ENCODE measurements at regions not wholly inside any gene's neighbourhood (a gene's known extent, or its start where the extent isn't known, plus 50 kb on each side); places are given as distances from the start of the nearest gene placed in this dataset.

DNA sequence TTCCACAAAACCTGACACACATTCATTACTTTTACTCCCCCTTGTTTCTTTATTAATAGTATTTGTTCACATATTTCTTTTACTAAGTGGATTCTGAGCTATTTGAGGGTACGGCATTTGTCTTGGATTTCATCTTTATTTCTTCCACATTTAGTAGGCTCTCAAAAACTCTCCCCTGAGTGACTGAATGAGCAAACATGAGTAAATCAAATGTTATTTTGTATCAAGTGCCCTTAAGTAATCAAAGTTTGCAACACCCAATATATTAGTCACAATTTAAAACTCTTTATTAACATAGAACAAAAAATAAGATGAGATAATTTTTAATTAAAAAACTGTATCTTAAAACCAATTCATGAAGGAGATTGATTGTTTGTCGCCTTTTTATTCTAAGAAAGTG, 1101.9 kb upstream of the TENM4 start:
- ATAC-seq = no peak

GRCh38 chr11:80538040-80538439, 1097.2 kb upstream of the TENM4 start:
- TF ChIP-seq ARNTL (CRISPR knock-in tag; IDR thresholded peaks at IDR 0.05; ENCODE audit: borderline replicate concordance, low read depth) (no peak), BACH2 (CRISPR knock-in tag; IDR thresholded peaks at IDR 0.05; ENCODE audit: borderline replicate concordance) (no peak), TOX (CRISPR knock-in tag; IDR thresholded peaks at IDR 0.05; ENCODE audit: borderline replicate concordance) (no peak), OSR1 (CRISPR knock-in tag; IDR thresholded peaks at IDR 0.05) (no peak), CSRNP3 (CRISPR knock-in tag; IDR thresholded peaks at IDR 0.05) (no peak), POU6F1 (CRISPR knock-in tag; IDR thresholded peaks at IDR 0.05; ENCODE audit: borderline replicate concordance, low read depth) (no peak), ZFP3 (CRISPR knock-in tag; IDR thresholded peaks at IDR 0.05) (no peak), ZNF8 (CRISPR knock-in tag; IDR thresholded peaks at IDR 0.05) (no peak)
- no peak for ATAC-seq

More for the DNA sequence above, 1101.9 kb upstream of the TENM4 start:
- no peak for TF ChIP-seq SNAI2 (CRISPR knock-in tag; IDR thresholded peaks at IDR 0.05)

- no peak for ATAC-seq
- no peak for TF ChIP-seq POU6F1 (CRISPR knock-in tag; IDR thresholded peaks at IDR 0.05; ENCODE audit: borderline replicate concordance, low read depth)
- TF ChIP-seq OSR1 (CRISPR knock-in tag; IDR thresholded peaks at IDR 0.05) = no peak
- no peak for TF ChIP-seq ZFP30 (CRISPR knock-in tag; IDR thresholded peaks at IDR 0.05)
These were observed 1092.6 kb upstream of the TENM4 start for GRCh38 chr11:80533463-80533862.

GRCh38 chr11:80532633-80533232, 1091.9 kb upstream of the TENM4 start:
- ATAC-seq = no peak

More at GRCh38 chr11:80532633-80533232, 1091.9 kb upstream of the TENM4 start:
- no peak for TF ChIP-seq TCF4 (CRISPR knock-in tag; IDR thresholded peaks at IDR 0.05; ENCODE audit: borderline replicate concordance)
- TF ChIP-seq CSDC2 (CRISPR knock-in tag; IDR thresholded peaks at IDR 0.05) = no peak
- no peak for TF ChIP-seq ZC3H10 (CRISPR knock-in tag; IDR thresholded peaks at IDR 0.05)
- no peak for TF ChIP-seq BACH2 (CRISPR knock-in tag; IDR thresholded peaks at IDR 0.05; ENCODE audit: borderline replicate concordance)
- no peak for TF ChIP-seq ZFP30 (CRISPR knock-in tag; IDR thresholded peaks at IDR 0.05)
- no peak for TF ChIP-seq GLIS3 (CRISPR knock-in tag; IDR thresholded peaks at IDR 0.05)
- TF ChIP-seq, protein P1, sequence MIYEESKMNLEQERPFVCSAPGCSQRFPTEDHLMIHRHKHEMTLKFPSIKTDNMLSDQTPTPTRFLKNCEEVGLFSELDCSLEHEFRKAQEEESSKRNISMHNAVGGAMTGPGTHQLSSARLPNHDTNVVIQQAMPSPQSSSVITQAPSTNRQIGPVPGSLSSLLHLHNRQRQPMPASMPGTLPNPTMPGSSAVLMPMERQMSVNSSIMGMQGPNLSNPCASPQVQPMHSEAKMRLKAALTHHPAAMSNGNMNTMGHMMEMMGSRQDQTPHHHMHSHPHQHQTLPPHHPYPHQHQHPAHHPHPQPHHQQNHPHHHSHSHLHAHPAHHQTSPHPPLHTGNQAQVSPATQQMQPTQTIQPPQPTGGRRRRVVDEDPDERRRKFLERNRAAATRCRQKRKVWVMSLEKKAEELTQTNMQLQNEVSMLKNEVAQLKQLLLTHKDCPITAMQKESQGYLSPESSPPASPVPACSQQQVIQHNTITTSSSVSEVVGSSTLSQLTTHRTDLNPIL (CRISPR knock-in tag; IDR thresholded peaks at IDR 0.05; ENCODE audit: low read depth) = no peak
- TF ChIP-seq ZFP3 (CRISPR knock-in tag; IDR thresholded peaks at IDR 0.05) = no peak
- no peak for TF ChIP-seq ARNTL (CRISPR knock-in tag; IDR thresholded peaks at IDR 0.05; ENCODE audit: borderline replicate concordance, low read depth)
- TF ChIP-seq OSR1 (CRISPR knock-in tag; IDR thresholded peaks at IDR 0.05) = no peak
- TF ChIP-seq CSRNP3 (CRISPR knock-in tag; IDR thresholded peaks at IDR 0.05) = no peak
- TF ChIP-seq PPARA (CRISPR knock-in tag; IDR thresholded peaks at IDR 0.05; ENCODE audit: borderline replicate concordance) = no peak
- TF ChIP-seq SNAI2 (CRISPR knock-in tag; IDR thresholded peaks at IDR 0.05) = no peak
- TF ChIP-seq ISL1 (CRISPR knock-in tag; IDR thresholded peaks at IDR 0.05) = no peak
- no peak for TF ChIP-seq RARB (CRISPR knock-in tag; IDR thresholded peaks at IDR 0.05)
- no peak for TF ChIP-seq POU6F1 (CRISPR knock-in tag; IDR thresholded peaks at IDR 0.05; ENCODE audit: borderline replicate concordance, low read depth)
- TF ChIP-seq ESRRG (CRISPR knock-in tag; IDR thresholded peaks at IDR 0.05) = no peak
- TF ChIP-seq ZNF70 (CRISPR knock-in tag; IDR thresholded peaks at IDR 0.05) = no peak
- TF ChIP-seq PATZ1 (CRISPR knock-in tag; IDR thresholded peaks at IDR 0.05; ENCODE audit: borderline replicate concordance) = no peak

Measured in SK-N-SH treated with all-trans-retinoic acid at 6 μM for 48 hours (cell line).